H1 (cell line): ENCODE measurements at regions not wholly inside any gene's neighbourhood (a gene's known extent, or its start where the extent isn't known, plus 50 kb on each side); places are given as distances from the start of the nearest gene placed in this dataset.

Source experiments
- CTCF ChIA-PET: fragments of 300-600 bp; sonication (Branson Sonifier 250); formaldehyde crosslinking; loops from one replicate; lab custom pipeline; 2021; ENCODE audit not compliant: partially characterized antibody; lab: Charles Lee
- POLR2A ChIA-PET: fragments of 300-600 bp; sonication (Branson Sonifier 250); formaldehyde crosslinking; loops from one replicate; lab custom pipeline; 2021; ENCODE audit warnings: inconsistent platforms; ENCODE audit not compliant: partially characterized antibody; lab: Charles Lee
- DNase-seq, 2 experiments: peaks; one replicate each; pipeline versions ENCODE4 v3.0.0 to v3.0.0-alpha.2; 2010 to 2022; ENCODE audit warnings: low spot score in 2 of 2, low read depth in 1 of 2, mixed read lengths in 1 of 2
- FAIRE-seq: peaks from 2 replicates; lab custom pipeline; 2011; peaks lifted over from hg19 to GRCh38; lab: Jason Lieb, UNC
- H2AFZ ChIP-seq: 2 replicates; pipeline ENCODE4 v1.8.1; 2012; ENCODE audit warnings: low read length, inconsistent platforms
- H2AK5ac ChIP-seq: 2 replicates; pipeline ENCODE4 v1.6.1; 2013; ENCODE audit warnings: low read depth, low read length
- H2BK120ac ChIP-seq: replicated peaks from 2 replicates; pipeline ENCODE3; 2013; ENCODE audit warnings: low read depth, low read length, inconsistent platforms
- H2BK12ac ChIP-seq: 2 replicates; pipeline ENCODE4 v1.6.1; 2013; ENCODE audit warnings: low read depth, low read length
- H2BK15ac ChIP-seq: 2 replicates; pipeline ENCODE4 v1.6.1; 2013; ENCODE audit warnings: low read length
- H2BK20ac ChIP-seq: 2 replicates; pipeline ENCODE4 v1.6.1; 2013; ENCODE audit warnings: low read length
- H2BK5ac ChIP-seq: 2 replicates; pipeline ENCODE4 v1.6.1; 2013; ENCODE audit warnings: low read depth, low read length
- H3K14ac ChIP-seq: 2 replicates; pipeline ENCODE4 v1.6.1; 2013; ENCODE audit warnings: inconsistent platforms; ENCODE audit not compliant: insufficient read length
- H3K18ac ChIP-seq: 2 replicates; pipeline ENCODE4 v1.6.1; 2013; ENCODE audit warnings: low read length; ENCODE audit errors: extremely low read depth
- H3K23ac ChIP-seq: 2 replicates; pipeline ENCODE4 v1.6.1; 2013; ENCODE audit warnings: inconsistent platforms; ENCODE audit not compliant: insufficient read length
- H3K23me2 ChIP-seq: 2 replicates; pipeline ENCODE4 v1.6.1; 2013; ENCODE audit warnings: low read depth, low read length
- H3K27ac ChIP-seq: 2 replicates; pipeline ENCODE4 v1.6.1; 2011; ENCODE audit warnings: low read depth, low read length, inconsistent platforms
- H3K27me3 ChIP-seq, 4 experiments: replicated peaks in 1 of 4; 1 replicate in 1 of 4; 2 replicates in 3 of 4; pipeline versions ENCODE4 v1.6.1 to v1.8.1; 2011 to 2013; ENCODE audit warnings: low read length in 3 of 4, mild to moderate bottlenecking in 3 of 4, inconsistent platforms in 2 of 4, mixed read lengths in 2 of 4, moderate library complexity in 1 of 4; ENCODE audit not compliant: control insufficient read depth in 3 of 4, insufficient read depth in 3 of 4; ENCODE audit errors: extremely low read depth in 1 of 4
- H3K36me3 ChIP-seq, 4 experiments: 2 replicates each; pipeline versions ENCODE4 v1.6.1 to v1.8.1; 2011 to 2013; ENCODE audit warnings: mild to moderate bottlenecking in 4 of 4, low read length in 3 of 4, moderate library complexity in 2 of 4, control low read depth in 1 of 4, inconsistent platforms in 1 of 4; ENCODE audit not compliant: insufficient read depth in 4 of 4, control insufficient read depth in 2 of 4
- H3K4ac ChIP-seq: replicated peaks from 2 replicates; pipeline ENCODE3; 2013; ENCODE audit warnings: low read length, low read depth, mixed read lengths, inconsistent platforms; ENCODE audit not compliant: insufficient read length
- H3K4me1 ChIP-seq, 4 experiments: replicated peaks in 1 of 4; 1 replicate in 1 of 4; 2 replicates in 3 of 4; pipeline versions ENCODE4 v1.6.1 to v1.8.1; 2011 to 2013; ENCODE audit warnings: low read length in 3 of 4, inconsistent platforms in 2 of 4, mixed read lengths in 1 of 4; ENCODE audit not compliant: insufficient read depth in 4 of 4, control insufficient read depth in 3 of 4
- H3K4me2 ChIP-seq, 2 experiments: 2 replicates each; pipeline versions ENCODE4 v1.6.1 to v1.8.1; 2011 to 2013; ENCODE audit warnings: low read depth in 2 of 2, low read length in 2 of 2, control low read depth in 1 of 2, inconsistent platforms in 1 of 2, mild to moderate bottlenecking in 1 of 2; ENCODE audit not compliant: insufficient read depth in 1 of 2
- H3K4me3 ChIP-seq, 4 experiments: fragments of 200-600, 300-600 bp in 1 of 4; sonication (generic), shearing (Covaris generic), sonication (Bioruptor Twin) in 1 of 4; 2 replicates each; pipeline versions ENCODE4 v1.5.1 to v1.8.1; 2011 to 2016; ENCODE audit warnings: low read length in 4 of 4, low read depth in 3 of 4, control low read depth in 2 of 4, inconsistent platforms in 2 of 4, mild to moderate bottlenecking in 2 of 4, mixed read lengths in 1 of 4, moderate library complexity in 1 of 4; ENCODE audit not compliant: insufficient read depth in 2 of 4; ENCODE audit errors: extremely low read depth in 1 of 4
- H3K56ac ChIP-seq: replicated peaks from 2 replicates; pipeline ENCODE3; 2013; ENCODE audit warnings: low read depth, mild to moderate bottlenecking, mixed read lengths, low read length, inconsistent platforms; ENCODE audit not compliant: insufficient read length
- H3K79me1 ChIP-seq: 2 replicates; pipeline ENCODE4 v1.6.1; 2013; ENCODE audit warnings: low read depth, low read length, control low read depth
- H3K79me2 ChIP-seq, 2 experiments: 2 replicates each; pipeline versions ENCODE4 v1.6.1 to v1.8.1; 2012 to 2013; ENCODE audit warnings: low read length in 2 of 2, mild to moderate bottlenecking in 2 of 2, inconsistent platforms in 1 of 2; ENCODE audit not compliant: insufficient read depth in 2 of 2, control insufficient read depth in 1 of 2
- H3K9ac ChIP-seq, 4 experiments: replicated peaks in 1 of 4; 1 replicate in 1 of 4; 2 replicates in 3 of 4; pipeline versions ENCODE4 v1.6.1 to v1.8.1; 2011 to 2013; ENCODE audit warnings: low read depth in 3 of 4, low read length in 3 of 4, control low read depth in 2 of 4, mild to moderate bottlenecking in 2 of 4, moderate library complexity in 2 of 4, inconsistent platforms in 1 of 4; ENCODE audit errors: extremely low read depth in 1 of 4
- H3K9me3 ChIP-seq, 2 experiments: 2 replicates each; pipeline versions ENCODE4 v1.6.1 to v1.8.1; 2012 to 2013; ENCODE audit warnings: mild to moderate bottlenecking in 2 of 2, moderate library complexity in 2 of 2, control low read depth in 1 of 2, inconsistent platforms in 1 of 2, low read depth in 1 of 2, low read length in 1 of 2, mixed read lengths in 1 of 2; ENCODE audit not compliant: insufficient read depth in 2 of 2
- H4K20me1 ChIP-seq, 2 experiments: replicated peaks in 1 of 2; 2 replicates each; pipeline versions ENCODE3 to v1.8.1; 2011 to 2013; ENCODE audit warnings: inconsistent platforms in 2 of 2, low read length in 2 of 2, mild to moderate bottlenecking in 1 of 2; ENCODE audit not compliant: insufficient read depth in 2 of 2, control insufficient read depth in 1 of 2
- H4K5ac ChIP-seq: 2 replicates; pipeline ENCODE4 v1.6.1; 2013; ENCODE audit warnings: low read length, low read depth, mixed read lengths, inconsistent platforms; ENCODE audit not compliant: insufficient read length
- H4K8ac ChIP-seq: 2 replicates; pipeline ENCODE4 v1.8.0; 2013; ENCODE audit warnings: mild to moderate bottlenecking, moderate library complexity, low read length, inconsistent platforms; ENCODE audit not compliant: insufficient read depth; ENCODE audit errors: extremely low read depth
- H4K91ac ChIP-seq: replicated peaks from 2 replicates; pipeline ENCODE3; 2013; ENCODE audit warnings: low read length, mixed read lengths, inconsistent platforms; ENCODE audit not compliant: insufficient read length
- ASH2L ChIP-seq: fragments of 200-600, 300-600 bp; sonication (generic); IDR thresholded peaks from one replicate; pipeline ENCODE4 v1.7.1; 2017; ENCODE audit warnings: low read length
- BACH1 ChIP-seq: IDR thresholded peaks from 2 replicates; pipeline ENCODE4 v1.6.1; 2012; ENCODE audit warnings: low read length, improper control_type of control experiment
- BCL11A ChIP-seq, 2 experiments: IDR thresholded peaks; one replicate each; pipeline ENCODE4 v1.6.1; 2011; ENCODE audit warnings: low read depth in 2 of 2, low read length in 2 of 2, mild to moderate bottlenecking in 2 of 2
- EZH2 ChIP-seq: fragments of 200-600 bp; sonication (generic); IDR thresholded peaks from 2 replicates; pipeline ENCODE4 v1.7.1; 2012; ENCODE audit warnings: low read depth, mild to moderate bottlenecking, moderate library complexity, low read length, inconsistent platforms; ENCODE audit not compliant: severe bottlenecking
- KDM1A ChIP-seq: fragments of 200-600, 300-600 bp; sonication (generic); IDR thresholded peaks from 2 replicates; pipeline ENCODE4 v1.7.1; 2016; ENCODE audit warnings: mild to moderate bottlenecking, low read length, borderline replicate concordance
- TAF1 ChIP-seq: IDR thresholded peaks from 2 replicates; pipeline ENCODE4 v1.6.1; 2011; ENCODE audit warnings: mild to moderate bottlenecking, low read depth, low read length
- whole genome bisulfite sequencing, 2 experiments: shearing (Covaris generic) in 1 of 2; methylation state at CpG; one replicate each; pipeline versions ENCODE4 v1.1.6 to v1.1.7; 2013 to 2015; ENCODE audit warnings: low lambda C conversion rate in 2 of 2, mixed read lengths in 2 of 2, inconsistent platforms in 1 of 2, low coverage in 1 of 2, missing lambda C conversion rate in 1 of 2; ENCODE audit not compliant: insufficient replicate concordance in 2 of 2, insufficient coverage in 1 of 2, insufficient read length in 1 of 2; ENCODE audit errors: extremely low coverage in 1 of 2, missing lambda C conversion rate in 1 of 2; 5-methylcytosine and 5-hydroxymethylcytosine counted together

DNA sequence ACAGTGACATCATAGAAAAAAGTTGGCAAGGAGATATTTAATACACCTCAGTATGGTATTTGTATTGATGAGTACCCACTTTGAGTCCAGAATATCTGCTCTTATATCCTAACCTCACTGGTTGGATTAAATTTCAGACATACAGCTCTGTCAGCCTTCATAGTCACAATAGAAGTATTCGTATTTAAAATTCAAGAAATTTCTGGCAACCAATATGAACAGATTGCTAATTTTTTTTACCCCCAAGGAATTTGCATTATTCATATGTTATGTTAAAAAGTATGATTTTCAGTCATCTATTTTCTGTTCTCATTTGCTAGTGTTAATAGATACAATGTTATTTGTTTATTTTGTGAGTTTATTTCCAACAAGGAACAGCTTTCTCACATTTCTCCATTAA, 1306.8 kb upstream of the NXPH2 start:
- no peaks in the 10 kb centered on the region for H3K79me1 ChIP-seq
- no peak overlapping the region for H3K4ac ChIP-seq
- H3K4me2 ChIP-seq = no peak overlapping the region
- H4K8ac ChIP-seq = no peak overlapping the region
- H3K9ac ChIP-seq = no peak overlapping the region
- FAIRE-seq = no peak
- H3K4me3 ChIP-seq = no peak overlapping the region
- no peak overlapping the region for H2AK5ac ChIP-seq
- no peaks in the 10 kb centered on the region for H4K20me1 ChIP-seq
- H4K91ac ChIP-seq = no peak overlapping the region
- no peak overlapping the region for H3K56ac ChIP-seq
- CTCF ChIA-PET = no interaction called here
- H3K79me2 ChIP-seq = no peaks in the 10 kb centered on the region
- H4K5ac ChIP-seq = no peak overlapping the region
- H2AFZ ChIP-seq = no peak overlapping the region
- H3K9me3 ChIP-seq = no peaks in the 10 kb centered on the region
- TF ChIP-seq BACH1 (no peak), EZH2 (no peak), KDM1A (no peak), TAF1 (no peak), ASH2L (no peak), BCL11A (IDR thresholded peaks at IDR 0.05; ENCODE audit: low read depth in 2 of 2, low read length in 2 of 2) (no peak)
- TF ChIP-seq, all 59 proteins: peak for 0
- Histone ChIP-seq H2BK12ac (no peak overlapping the region), H2BK120ac (no peak overlapping the region), H3K4me1 (no peaks in the 10 kb centered on the region), H3K14ac (no peak overlapping the region), H2BK15ac (no peak overlapping the region), H3K23ac (no peak overlapping the region), H3K27me3 (no peaks in the 10 kb centered on the region), H3K36me3 (no peaks in the 10 kb centered on the region), H3K23me2 (no peaks in the 10 kb centered on the region; the same call in 1 of the 2 replicates), H3K18ac (no peak overlapping the region), H2BK5ac (no peak overlapping the region), H2BK20ac (no peak overlapping the region), H3K27ac (no peak overlapping the region)
- DNase-seq = no peak
- WGBS, 2 experiments = 96% methylated on average over 1 of the region's 1 CpG; no CpG with 5 or more reads in 1 of the 2 experiments
- POLR2A ChIA-PET = no interaction called here
